ENCODE measurements at regions not wholly inside any gene's neighbourhood (a gene's known extent, or its start where the extent isn't known, plus 50 kb on each side); places are given as distances from the start of the nearest gene placed in this dataset.

DNA sequence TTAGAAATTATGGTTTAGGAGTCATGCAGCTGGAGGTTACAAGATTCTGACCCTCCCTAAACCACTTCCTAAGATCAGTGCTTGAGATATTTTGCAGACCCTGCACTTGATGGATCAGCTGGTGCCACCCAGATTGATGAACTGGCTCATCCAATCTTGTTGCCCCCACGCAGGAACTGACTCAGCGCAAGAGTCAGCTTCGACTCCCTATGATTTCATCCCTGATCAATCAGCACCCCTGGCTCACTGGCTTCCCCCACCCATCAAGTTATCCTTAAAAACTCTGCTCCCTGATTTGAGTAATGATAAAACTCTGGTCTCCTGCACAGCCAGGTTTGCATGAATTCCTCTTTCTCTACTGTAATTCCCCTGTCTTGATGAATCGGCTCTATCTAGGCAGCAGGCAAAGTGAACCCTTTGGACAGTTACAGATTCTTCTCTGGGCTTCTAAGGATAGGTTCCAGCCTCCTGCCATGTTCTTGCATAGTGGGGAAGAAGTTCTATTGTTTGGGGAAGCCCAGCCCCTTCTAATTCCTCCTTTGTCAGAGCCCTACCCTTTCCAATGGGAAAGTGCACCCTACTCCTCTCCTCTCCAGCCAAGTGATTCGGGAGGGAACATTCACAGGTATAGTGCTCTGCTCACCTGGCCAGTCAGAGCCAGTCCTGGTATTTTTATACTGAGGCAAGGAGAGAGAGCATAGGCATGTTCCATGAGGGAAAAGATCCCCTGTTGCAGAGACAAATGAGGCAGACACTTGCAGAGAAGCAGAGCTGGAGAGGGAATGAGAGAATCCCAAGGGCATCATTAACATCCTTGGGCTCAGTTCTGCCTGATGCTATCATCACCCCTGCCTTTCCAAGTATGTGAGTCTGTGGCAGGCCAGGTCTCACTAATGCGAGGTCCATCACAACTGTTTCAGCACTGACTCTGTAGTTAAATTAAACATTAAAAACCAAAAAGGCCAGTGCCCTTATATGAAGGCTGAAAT is 224.4 kb upstream of the GALNT17 start:
- no peak for DNase-seq (ENCODE audit: low spot score)

- no peak for DNase-seq (ENCODE audit: low spot score)
These were observed 218.0 kb upstream of the GALNT17 start for GRCh38 chr7:70913924-70914323.

DNA sequence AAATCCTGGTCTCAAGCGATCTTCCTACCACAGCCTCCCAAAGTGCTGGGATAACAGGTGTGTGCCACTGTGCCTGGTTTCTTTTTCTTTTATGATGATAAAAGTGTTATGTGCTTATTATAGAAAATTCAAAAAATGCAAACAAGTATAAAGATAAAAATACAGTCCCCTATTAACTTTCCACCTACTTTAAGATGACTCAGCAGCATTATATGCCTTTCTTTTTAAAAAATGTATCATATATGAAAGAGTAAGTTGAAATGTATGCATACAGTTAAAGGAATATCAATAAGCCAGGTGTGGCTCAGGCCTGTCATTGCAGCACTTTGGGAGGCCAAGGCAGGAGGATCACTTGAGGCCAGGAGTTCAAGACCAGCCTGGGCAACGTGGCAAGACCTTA is 216.9 kb upstream of the GALNT17 start:
- DNase-seq (ENCODE audit: low spot score): no peak

GRCh38 chr7:70919481-70920073 is 212.4 kb upstream of the GALNT17 start:
- DNase-seq (ENCODE audit: low spot score): peak; percentile 52

GRCh38 chr7:70920876-70921275 is 211.1 kb upstream of the GALNT17 start:
- DNase-seq (ENCODE audit: low spot score): no peak

- peak; percentile 29 for DNase-seq (ENCODE audit: low spot score)
These were observed 208.6 kb upstream of the GALNT17 start for GRCh38 chr7:70923181-70923845.

DNA sequence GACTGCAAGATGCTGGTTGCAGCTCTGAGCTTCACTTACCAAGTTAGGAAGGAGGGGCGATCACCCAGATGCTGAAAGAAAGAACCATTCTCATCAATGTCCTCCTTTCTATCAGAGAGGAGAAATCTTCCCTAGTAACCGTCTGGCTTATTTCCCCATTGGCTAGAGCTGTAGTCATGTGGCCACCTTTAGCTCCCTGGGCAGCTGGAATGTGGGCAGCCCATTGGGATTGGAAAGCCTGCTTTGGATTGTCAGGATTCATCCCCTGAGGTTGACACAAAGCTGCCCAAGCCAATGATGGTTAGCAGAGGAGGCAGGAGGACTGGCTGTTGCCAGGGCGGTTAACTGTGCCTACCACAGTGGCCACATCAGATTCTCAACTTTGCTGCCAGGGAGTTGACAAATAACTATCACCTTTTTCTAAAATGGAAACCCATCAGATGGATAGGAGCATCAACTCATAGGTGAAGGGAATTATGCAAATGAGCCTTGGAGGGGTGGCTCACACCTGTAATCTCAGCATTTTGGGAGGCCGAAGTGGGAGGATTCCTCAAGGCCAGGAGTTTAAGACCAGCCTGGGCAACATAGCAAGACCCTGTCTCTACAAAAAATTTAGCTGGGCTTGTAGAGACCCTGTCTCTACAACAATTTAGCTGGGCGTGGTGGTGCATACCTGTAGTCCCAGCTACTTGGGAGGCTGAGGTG is 206.4 kb upstream of the GALNT17 start:
- no peak for DNase-seq (ENCODE audit: low spot score)

- DNase-seq (ENCODE audit: low spot score): no peak
These were observed 205.3 kb upstream of the GALNT17 start for GRCh38 chr7:70926666-70927065.

DNA sequence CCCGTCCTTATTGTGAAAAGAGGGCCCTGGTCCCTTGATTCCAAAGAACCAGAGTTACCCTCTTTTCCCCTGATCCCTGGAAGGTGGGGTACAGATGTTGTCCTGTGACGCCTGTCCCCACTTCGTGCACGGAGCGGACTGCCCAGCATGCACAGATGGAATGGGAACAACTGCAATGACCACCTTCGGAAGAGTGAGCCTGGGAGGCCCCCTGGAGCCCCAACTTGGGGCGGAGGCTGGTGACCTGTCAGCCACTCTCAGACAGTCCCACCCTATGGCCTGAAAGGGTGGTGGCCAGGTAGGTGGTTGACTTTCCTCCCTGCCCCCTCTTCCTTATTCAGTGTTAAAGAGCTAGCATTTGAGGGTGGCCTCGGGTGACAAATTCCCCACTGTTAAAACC is 196.6 kb upstream of the GALNT17 start:
- no peak for DNase-seq (ENCODE audit: low spot score)

DNA sequence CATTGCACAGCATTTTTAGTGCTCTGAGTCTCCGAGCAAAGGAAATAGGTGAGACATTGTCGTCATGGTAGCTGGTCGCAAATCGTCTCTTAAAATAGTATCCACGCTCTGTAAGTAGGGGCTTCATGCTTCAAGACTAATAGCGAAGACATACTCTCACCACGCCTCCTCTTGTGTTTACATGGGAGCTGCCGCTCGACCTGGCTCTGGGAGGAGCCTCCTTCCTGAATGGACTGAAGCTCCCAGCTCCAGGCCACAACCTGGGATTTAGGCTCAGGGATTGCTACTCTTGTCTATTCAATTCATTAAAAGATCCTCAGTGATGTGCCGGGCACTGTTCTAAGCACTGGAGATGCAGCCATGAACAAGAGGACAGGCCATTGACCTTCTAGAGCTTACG is 196.1 kb upstream of the GALNT17 start:
- DNase-seq (ENCODE audit: low spot score): no peak

- DNase-seq (ENCODE audit: low spot score): no peak
These were observed 194.5 kb upstream of the GALNT17 start for GRCh38 chr7:70937424-70937823.

- no peak for DNase-seq (ENCODE audit: low spot score)
These were observed 191.3 kb upstream of the GALNT17 start for GRCh38 chr7:70940597-70940996.

DNA sequence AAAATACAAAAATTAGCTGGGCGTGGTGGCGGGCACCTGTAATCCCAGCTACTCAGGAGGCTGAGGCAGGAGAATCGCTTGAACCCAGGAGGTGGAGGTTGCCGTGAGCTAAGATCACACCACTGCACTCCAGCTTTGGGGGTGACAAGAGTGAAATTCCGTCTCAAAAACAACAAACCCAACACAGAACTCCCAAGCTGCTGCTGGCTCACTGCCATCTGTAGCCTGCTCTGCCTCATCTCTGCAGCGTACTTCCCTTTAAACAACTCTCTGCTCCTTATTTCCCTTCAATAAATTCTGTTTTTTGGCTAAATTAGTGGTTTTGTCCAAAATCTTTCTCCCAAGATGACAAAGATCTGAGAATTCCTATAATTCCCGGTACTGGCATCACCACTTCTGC is 189.2 kb upstream of the GALNT17 start:
- DNase-seq (ENCODE audit: low spot score): no peak

DNA sequence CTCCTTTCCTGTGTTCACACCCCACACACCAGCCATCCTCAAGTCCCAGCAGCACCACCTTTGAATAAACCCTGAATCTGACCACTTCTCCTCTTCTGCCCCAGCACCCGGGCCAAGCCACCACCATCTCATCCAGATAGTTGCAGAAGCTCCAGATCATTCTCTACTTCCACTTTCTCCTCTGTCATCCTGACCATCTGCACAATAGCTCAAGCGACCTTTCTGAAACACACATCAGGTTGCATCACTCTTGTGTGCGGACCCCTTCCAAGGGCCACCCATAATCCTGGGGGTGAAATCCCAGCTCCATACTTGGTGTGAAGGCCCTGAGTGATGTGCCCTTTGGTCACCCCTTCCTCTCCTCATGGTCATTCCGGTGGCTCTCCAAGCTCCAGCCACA is 187.4 kb upstream of the GALNT17 start:
- no peak for DNase-seq (ENCODE audit: low spot score)

DNA sequence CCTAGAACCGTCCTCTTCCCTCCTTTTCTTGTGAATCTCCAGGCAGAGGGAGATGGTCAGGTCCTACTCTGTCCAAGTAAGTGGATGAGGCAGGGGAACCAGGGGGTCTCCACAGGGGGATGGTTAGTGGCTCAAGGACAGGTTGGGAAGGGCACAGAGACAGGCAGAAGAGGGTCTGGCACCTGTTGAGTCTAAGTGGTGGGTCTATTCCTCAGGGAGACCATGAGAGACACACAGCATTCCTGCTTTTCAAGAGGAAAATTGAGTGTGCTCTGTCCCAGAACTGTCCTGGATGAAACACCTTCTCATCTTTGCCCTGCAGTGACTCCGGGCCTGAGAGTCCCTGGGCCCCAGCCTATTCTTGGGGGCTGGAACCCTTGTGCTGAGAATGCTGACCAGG is 184.8 kb upstream of the GALNT17 start:
- no peak for DNase-seq (ENCODE audit: low spot score)

DNA sequence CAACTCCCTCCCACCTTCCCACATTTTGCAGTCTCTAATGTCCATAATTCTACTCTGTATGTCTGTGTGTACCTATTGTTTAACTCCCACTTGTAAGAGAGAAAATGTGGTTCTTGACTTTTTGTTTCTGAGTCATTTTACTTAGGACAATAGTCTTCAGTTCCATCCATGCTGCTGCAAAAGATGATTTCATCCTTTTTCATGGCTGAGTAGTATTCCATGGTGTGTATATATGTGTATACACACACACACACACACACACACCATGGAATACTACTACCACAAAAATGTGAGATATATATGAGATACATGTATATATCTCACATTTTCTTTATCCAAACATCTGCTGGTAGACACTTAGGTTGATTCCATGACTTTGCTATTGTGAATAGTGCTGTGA is 182.1 kb upstream of the GALNT17 start:
- DNase-seq (ENCODE audit: low spot score): no peak

DNA sequence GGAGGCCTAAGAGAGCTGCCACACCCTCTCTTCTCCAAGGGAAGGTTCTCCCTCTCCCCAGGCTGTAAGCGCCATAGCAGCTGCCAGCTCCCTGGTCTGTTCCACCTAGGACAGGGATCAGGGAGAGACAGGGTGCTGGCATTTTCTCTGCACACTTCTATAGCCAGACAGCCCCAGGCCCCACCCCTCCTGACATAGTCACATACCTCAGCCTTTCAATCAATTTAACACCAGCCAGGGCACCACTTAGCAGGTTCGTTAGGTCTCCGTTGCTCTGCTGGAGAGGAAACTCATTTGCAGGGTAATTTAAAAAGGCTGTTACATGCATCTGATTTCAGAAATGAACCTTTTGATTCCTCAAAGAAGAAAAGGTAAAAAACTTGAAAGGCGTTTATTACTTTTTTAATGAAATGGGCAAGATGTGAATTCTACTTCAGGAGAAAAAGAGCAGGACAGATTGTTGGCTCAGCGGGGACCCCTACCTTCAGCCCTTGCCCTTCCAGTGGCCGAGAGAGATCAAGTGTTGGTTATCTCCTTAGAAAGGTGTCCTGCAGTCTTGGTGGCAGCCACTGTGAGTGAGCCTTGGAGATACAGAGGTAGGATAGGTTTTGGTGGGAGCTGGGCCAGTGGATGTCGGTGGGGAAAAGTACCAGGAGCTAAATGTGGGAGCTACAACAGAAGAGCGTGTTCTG is 180.5 kb upstream of the GALNT17 start:
- no peak for DNase-seq (ENCODE audit: low spot score)

- DNase-seq (ENCODE audit: low spot score): no peak
These were observed 179.6 kb upstream of the GALNT17 start for GRCh38 chr7:70952311-70952710.

DNA sequence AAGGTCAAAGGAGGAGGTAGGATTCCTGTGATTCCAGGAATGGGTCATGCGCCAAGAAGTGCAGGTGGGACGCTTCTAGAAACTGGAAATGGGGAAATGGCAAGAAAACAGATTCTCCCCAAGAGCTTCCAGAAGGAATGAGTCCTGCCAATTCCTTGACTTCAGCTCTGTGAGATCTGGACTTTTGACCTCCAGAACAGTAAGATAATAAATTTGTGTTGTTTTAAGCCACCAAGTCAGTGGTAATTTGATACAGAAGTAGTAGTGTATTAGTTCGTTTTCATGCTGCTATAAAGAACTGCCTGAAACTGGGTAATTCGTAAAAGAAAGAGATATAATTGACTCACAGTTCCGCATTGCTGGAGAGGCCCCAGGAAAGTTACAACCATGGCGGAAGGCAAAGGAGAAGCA is 178.6 kb upstream of the GALNT17 start:
- DNase-seq (ENCODE audit: low spot score): peak; percentile 4

DNA sequence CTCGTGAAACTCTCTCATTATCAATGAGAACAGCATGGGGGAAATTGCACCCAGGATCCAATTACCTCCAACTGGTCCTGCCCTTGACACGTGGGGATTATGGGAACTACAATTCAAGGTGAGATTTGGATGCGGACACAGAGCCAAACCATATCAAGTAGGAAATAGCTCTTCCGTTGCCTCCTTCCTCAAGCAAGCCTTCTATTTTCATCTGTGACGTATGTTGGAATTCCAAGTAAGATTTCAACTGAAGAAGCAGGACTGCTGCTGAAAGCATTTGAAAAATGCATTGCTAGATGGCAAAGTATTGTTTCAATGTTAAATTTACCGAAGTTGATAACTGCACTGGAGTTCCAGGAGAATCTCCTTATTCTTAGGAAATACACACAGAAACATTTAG is 178.1 kb upstream of the GALNT17 start:
- peak; percentile 39 for DNase-seq (ENCODE audit: low spot score)

DNA sequence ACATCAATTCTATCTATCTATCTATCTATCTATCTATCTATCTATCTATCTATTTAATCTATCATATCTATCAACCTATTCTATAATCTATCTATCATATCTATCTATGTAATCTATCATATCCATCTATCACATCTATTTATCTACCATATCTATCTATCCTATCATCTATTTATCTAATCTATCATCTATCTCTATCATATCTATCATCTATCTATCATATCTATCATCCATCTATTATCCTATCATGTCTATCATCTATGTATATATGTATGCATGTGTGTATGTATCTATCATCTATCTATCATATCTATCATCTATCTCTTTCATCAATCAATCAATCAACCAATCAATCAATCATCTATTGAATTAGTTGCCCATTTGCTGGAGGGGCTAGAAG is 159.3 kb upstream of the GALNT17 start:
- DNase-seq (ENCODE audit: low spot score): no peak

Data from umbilical cord (tissue), 1 donor.